ENCODE measurements at regions not wholly inside any gene's neighbourhood (a gene's known extent, or its start where the extent isn't known, plus 50 kb on each side); places are given as distances from the start of the nearest gene placed in this dataset.

DNA sequence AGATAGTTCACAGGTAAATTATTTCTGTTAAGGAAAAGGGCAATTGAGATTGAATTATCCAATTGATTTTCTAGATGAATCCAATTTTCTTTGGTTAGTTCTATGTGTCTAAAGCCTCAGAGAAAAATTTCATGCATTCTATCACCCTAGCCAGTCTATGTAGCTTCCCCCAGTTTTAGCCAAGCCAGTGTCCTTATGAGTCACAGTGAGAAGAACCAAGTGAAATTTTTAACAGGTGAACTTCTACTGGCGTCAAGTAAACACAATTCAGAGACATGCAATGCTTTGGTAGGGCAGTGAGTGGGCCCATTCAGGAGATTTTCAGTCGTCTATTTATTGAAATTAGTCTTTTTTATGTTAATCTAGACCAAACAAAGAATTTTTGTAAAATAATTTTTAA lies 1077.4 kb upstream of the ARRDC3 start:
- intact Hi-C loops (cut with DNase I), result no loop called here
- no peaks in the 10 kb centered on the region for H3K27me3 ChIP-seq
- no peaks in the 10 kb centered on the region for H3K4me1 ChIP-seq
- 53 to 70% (median 63%) methylated on average over 2 of the region's 2 CpGs for WGBS, 4 donors
- H3K9me3 ChIP-seq, result peaks cover 0 to 4% (median 0%) of the 10 kb centered on the region in 12 donors
- TF ChIP-seq, protein P1, sequence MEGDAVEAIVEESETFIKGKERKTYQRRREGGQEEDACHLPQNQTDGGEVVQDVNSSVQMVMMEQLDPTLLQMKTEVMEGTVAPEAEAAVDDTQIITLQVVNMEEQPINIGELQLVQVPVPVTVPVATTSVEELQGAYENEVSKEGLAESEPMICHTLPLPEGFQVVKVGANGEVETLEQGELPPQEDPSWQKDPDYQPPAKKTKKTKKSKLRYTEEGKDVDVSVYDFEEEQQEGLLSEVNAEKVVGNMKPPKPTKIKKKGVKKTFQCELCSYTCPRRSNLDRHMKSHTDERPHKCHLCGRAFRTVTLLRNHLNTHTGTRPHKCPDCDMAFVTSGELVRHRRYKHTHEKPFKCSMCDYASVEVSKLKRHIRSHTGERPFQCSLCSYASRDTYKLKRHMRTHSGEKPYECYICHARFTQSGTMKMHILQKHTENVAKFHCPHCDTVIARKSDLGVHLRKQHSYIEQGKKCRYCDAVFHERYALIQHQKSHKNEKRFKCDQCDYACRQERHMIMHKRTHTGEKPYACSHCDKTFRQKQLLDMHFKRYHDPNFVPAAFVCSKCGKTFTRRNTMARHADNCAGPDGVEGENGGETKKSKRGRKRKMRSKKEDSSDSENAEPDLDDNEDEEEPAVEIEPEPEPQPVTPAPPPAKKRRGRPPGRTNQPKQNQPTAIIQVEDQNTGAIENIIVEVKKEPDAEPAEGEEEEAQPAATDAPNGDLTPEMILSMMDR (IDR thresholded peaks at IDR 0.05), result no peak
- no peak for TF ChIP-seq POLR2A (IDR thresholded peaks at IDR 0.05)
- H3K4me3 ChIP-seq, result no peak overlapping the region
- H3K36me3 ChIP-seq, result no peaks in the 10 kb centered on the region
- DNase-seq (no peak), ATAC-seq (no peak)
- no peak overlapping the region for H3K27ac ChIP-seq

DNA sequence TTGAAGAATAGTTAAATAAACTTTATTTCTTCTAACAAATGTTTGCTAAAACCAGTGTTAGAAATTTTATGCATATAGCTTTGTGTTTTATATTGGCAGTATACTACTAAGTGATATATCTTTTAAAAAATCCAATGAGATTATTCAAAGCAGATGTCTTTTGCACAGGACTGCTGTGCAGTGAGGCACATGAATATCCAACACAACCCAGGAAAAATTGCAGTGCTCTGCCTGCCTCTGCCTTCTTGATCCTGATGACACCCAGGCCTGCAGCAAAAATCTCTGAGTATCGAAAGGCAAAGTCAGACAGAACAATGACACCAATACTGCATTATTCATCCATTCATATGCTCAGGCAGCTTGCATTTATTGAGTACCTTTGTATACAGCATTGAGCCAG lies 1076.5 kb upstream of the ARRDC3 start:
- no peaks in the 10 kb centered on the region for H3K27me3 ChIP-seq
- no peak overlapping the region for H3K27ac ChIP-seq
- H3K36me3 ChIP-seq, result no peaks in the 10 kb centered on the region
- intact Hi-C loops (cut with DNase I), result no loop called here
- no peak for ATAC-seq
- TF ChIP-seq, protein P1 (IDR thresholded peaks at IDR 0.05), result no peak
- no peak for TF ChIP-seq POLR2A (IDR thresholded peaks at IDR 0.05)
- H3K9me3 ChIP-seq, result peaks cover 0 to 4% (median 0%) of the 10 kb centered on the region in 12 donors
- H3K4me1 ChIP-seq, result no peaks in the 10 kb centered on the region
- no peak overlapping the region for H3K4me3 ChIP-seq
- WGBS, 4 donors, result 86 to 95% (median 87%) methylated on average over 1 of the region's 1 CpG
- no peak for DNase-seq

DNA sequence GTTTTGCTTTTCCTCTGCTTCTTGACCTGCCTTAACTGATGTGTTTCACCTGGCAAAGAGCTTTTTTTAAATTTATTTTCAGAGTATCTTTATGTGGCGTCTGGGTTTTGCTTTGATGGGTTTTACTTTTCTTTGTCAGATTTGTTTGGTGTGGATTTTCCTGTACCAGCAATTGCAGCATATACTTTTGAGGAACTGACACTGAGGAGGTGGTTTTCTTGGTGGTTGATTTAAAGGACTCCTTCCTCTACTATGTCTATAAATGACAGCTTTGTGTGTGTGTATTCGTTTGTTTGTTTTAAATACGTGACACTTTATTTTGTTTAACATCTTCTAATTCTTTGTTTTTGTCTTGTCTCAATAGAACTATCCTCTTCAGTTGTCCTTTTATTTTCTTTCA lies 1071.9 kb upstream of the ARRDC3 start:
- DNase-seq (no peak), ATAC-seq (no peak)
- Histone ChIP-seq H3K9me3 (peaks cover 0 to 4% (median 0%) of the 10 kb centered on the region in 12 donors), H3K4me1 (no peaks in the 10 kb centered on the region), H3K4me3 (no peak overlapping the region), H3K36me3 (no peaks in the 10 kb centered on the region), H3K27ac (no peak overlapping the region), H3K27me3 (no peaks in the 10 kb centered on the region)
- TF ChIP-seq, protein P1 (IDR thresholded peaks at IDR 0.05), result no peak
- TF ChIP-seq POLR2A (IDR thresholded peaks at IDR 0.05), result no peak
- intact Hi-C loops (cut with DNase I), result no loop called here
- 64 to 82% (median 71%) methylated on average over 3 of the region's 3 CpGs for WGBS, 4 donors

DNA sequence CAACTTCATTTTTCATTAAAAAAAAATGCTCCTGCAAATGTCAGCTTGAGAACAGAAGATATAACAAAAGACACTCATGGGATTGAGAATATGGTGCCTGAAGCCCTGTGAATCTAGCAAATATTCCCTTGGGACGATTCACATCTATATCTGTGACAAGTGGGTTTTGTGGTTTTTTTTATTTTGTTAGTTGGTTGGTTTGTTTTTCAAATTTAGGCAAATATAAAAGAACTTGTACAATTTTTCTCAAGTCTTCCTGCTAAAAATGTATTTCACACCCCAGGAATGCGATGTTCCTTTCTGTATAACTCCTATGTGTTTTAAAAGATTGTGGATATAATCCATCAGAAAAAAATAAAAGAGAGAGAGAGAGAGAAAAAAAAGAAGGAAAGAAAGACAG lies 1061.8 kb upstream of the ARRDC3 start:
- 75 to 79% (median 78%) methylated on average over 2 of the region's 2 CpGs for WGBS, 4 donors
- TF ChIP-seq, protein P1 (IDR thresholded peaks at IDR 0.05), result no peak
- no peak for TF ChIP-seq POLR2A (IDR thresholded peaks at IDR 0.05)
- H3K36me3 ChIP-seq, result no peaks in the 10 kb centered on the region
- DNase-seq (no peak), ATAC-seq (no peak)
- intact Hi-C loops (cut with DNase I), result no loop called here
- peaks cover 0 to 7% (median 0%) of the 10 kb centered on the region in 12 donors for H3K9me3 ChIP-seq
- H3K4me3 ChIP-seq, result no peak overlapping the region
- H3K27me3 ChIP-seq, result no peaks in the 10 kb centered on the region
- H3K27ac ChIP-seq, result no peak overlapping the region
- H3K4me1 ChIP-seq, result no peaks in the 10 kb centered on the region

All from heart left ventricle (tissue), 16 donors.